Sigmoid colon (tissue), 3 donors: ENCODE measurements at regions not wholly inside any gene's neighbourhood (a gene's known extent, or its start where the extent isn't known, plus 50 kb on each side); places are given as distances from the start of the nearest gene placed in this dataset.

Experiments
- POLR2A ChIP-seq, 2 donors: fragments of 450-650 bp; IDR thresholded peaks; one replicate each; pipeline ENCODE4 v1.6.1; 2016; ENCODE audit warnings: antibody characterized with exemption in 2 of 2, mild to moderate bottlenecking in 2 of 2, moderate library complexity in 2 of 2
- TF ChIP-seq, protein P1 (sequence below), 4 experiments: fragments of 450-650 bp in 3 of 4; fragments of 200-600 bp in 1 of 4; IDR thresholded peaks; one replicate each; pipeline ENCODE4 v1.5.1; 2016 to 2019; ENCODE audit warnings: antibody characterized with exemption in 4 of 4, mild to moderate bottlenecking in 3 of 4, moderate library complexity in 2 of 4

DNA sequence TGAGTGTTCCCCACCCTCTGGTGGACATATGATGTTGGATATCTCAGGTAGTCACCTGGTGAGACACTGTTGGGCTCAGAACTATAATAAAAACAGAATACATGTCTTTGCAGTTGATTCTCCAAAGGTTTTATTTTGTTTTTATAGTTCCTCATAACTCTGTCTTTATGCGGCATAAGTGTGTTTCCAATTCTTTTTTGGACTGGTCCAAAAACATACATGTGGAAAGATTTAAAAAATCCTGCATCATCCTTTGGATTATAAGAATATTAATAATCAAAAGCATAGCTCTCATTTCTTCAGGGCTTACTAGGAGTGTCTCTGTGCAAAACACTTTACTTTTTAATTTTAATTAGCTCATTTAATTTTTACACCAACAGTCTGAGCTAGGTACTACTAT lies 71.0 kb upstream of the ANKRD34C start:
- TF ChIP-seq, protein P1, sequence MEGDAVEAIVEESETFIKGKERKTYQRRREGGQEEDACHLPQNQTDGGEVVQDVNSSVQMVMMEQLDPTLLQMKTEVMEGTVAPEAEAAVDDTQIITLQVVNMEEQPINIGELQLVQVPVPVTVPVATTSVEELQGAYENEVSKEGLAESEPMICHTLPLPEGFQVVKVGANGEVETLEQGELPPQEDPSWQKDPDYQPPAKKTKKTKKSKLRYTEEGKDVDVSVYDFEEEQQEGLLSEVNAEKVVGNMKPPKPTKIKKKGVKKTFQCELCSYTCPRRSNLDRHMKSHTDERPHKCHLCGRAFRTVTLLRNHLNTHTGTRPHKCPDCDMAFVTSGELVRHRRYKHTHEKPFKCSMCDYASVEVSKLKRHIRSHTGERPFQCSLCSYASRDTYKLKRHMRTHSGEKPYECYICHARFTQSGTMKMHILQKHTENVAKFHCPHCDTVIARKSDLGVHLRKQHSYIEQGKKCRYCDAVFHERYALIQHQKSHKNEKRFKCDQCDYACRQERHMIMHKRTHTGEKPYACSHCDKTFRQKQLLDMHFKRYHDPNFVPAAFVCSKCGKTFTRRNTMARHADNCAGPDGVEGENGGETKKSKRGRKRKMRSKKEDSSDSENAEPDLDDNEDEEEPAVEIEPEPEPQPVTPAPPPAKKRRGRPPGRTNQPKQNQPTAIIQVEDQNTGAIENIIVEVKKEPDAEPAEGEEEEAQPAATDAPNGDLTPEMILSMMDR (IDR thresholded peaks at IDR 0.05): no peak
- no peak for TF ChIP-seq POLR2A (IDR thresholded peaks at IDR 0.05)
